Thoracic aorta (tissue), 2 donors: ENCODE measurements at regions not wholly inside any gene's neighbourhood (a gene's known extent, or its start where the extent isn't known, plus 50 kb on each side); places are given as distances from the start of the nearest gene placed in this dataset.

ENCODE experiments used
- ATAC-seq: fragments of 150-250 bp; one replicate; pipeline ENCODE4 v1.8.0; 2017; ENCODE audit warnings: low read depth; ENCODE audit not compliant: insufficient number of reproducible peaks, low FRiP score
- DNase-seq: peaks from one replicate; pipeline ENCODE4 v3.0.0-alpha.2; 2020; ENCODE audit warnings: low spot score
- H3K27ac ChIP-seq, 2 donors: fragments of 200-600 bp; sonication (generic); 1 replicate in 1 of 2; 2 replicates in 1 of 2; pipeline ENCODE4 v1.5.1; 2016; ENCODE audit warnings: mild to moderate bottlenecking in 2 of 2, moderate library complexity in 2 of 2
- H3K27me3 ChIP-seq: fragments of 200-600 bp; sonication (generic); replicated peaks from 2 replicates; pipeline ENCODE4 v1.6.0; 2016; ENCODE audit warnings: mild to moderate bottlenecking; ENCODE audit not compliant: insufficient read depth
- H3K36me3 ChIP-seq: fragments of 200-600 bp; sonication (generic); one replicate; pipeline ENCODE4 v1.5.1; 2016
- H3K4me1 ChIP-seq, 2 donors: fragments of 200-600 bp; sonication (generic); 1 replicate in 1 of 2; 2 replicates in 1 of 2; pipeline versions ENCODE4 v1.5.1 to v1.6.0; 2016; ENCODE audit warnings: low read depth in 2 of 2, mild to moderate bottlenecking in 1 of 2; ENCODE audit not compliant: control insufficient read depth in 1 of 2
- H3K4me3 ChIP-seq: fragments of 200-600 bp; sonication (generic); 2 replicates; pipeline ENCODE4 v1.5.1; 2016; ENCODE audit warnings: mild to moderate bottlenecking
- H3K9me3 ChIP-seq: fragments of 200-600 bp; sonication (generic); 2 replicates; pipeline ENCODE4 v1.5.1; 2016
- TF ChIP-seq, protein P1 (sequence below): fragments of 200-600 bp; sonication (generic); IDR thresholded peaks from one replicate; pipeline ENCODE4 v1.5.1; 2019; ENCODE audit warnings: antibody characterized with exemption

DNA sequence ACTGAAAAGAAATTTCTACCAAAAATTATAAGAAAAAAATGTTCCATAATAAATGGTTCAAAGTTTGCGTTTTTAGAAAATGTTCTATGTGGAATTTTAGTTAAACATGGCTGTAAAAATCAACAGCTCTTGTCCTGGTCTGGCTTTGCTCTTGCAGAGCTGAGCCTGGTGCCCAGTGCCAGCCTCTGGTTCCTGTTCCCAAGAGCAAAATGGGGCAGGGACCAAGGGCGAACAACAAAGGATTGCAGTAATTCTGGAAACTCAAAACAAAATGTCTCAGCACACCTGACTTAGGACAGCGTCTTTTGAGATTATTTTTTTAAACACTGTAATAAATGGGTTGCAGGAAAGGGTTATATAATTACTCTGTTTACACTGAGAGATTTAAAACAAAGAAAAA, 174.7 kb downstream of the ANAPC1 start:
- no peak overlapping the region for H3K4me3 ChIP-seq
- H3K9me3 ChIP-seq, result no peaks in the 10 kb centered on the region
- DNase-seq, result no peak
- no peak for ATAC-seq
- no peak overlapping the region for H3K27ac ChIP-seq
- no peaks in the 10 kb centered on the region for H3K36me3 ChIP-seq
- peaks cover 0 to 12% of the 10 kb centered on the region in 2 donors for H3K4me1 ChIP-seq
- TF ChIP-seq, protein P1, sequence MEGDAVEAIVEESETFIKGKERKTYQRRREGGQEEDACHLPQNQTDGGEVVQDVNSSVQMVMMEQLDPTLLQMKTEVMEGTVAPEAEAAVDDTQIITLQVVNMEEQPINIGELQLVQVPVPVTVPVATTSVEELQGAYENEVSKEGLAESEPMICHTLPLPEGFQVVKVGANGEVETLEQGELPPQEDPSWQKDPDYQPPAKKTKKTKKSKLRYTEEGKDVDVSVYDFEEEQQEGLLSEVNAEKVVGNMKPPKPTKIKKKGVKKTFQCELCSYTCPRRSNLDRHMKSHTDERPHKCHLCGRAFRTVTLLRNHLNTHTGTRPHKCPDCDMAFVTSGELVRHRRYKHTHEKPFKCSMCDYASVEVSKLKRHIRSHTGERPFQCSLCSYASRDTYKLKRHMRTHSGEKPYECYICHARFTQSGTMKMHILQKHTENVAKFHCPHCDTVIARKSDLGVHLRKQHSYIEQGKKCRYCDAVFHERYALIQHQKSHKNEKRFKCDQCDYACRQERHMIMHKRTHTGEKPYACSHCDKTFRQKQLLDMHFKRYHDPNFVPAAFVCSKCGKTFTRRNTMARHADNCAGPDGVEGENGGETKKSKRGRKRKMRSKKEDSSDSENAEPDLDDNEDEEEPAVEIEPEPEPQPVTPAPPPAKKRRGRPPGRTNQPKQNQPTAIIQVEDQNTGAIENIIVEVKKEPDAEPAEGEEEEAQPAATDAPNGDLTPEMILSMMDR, result no peak
- H3K27me3 ChIP-seq, result no peaks in the 10 kb centered on the region

DNA sequence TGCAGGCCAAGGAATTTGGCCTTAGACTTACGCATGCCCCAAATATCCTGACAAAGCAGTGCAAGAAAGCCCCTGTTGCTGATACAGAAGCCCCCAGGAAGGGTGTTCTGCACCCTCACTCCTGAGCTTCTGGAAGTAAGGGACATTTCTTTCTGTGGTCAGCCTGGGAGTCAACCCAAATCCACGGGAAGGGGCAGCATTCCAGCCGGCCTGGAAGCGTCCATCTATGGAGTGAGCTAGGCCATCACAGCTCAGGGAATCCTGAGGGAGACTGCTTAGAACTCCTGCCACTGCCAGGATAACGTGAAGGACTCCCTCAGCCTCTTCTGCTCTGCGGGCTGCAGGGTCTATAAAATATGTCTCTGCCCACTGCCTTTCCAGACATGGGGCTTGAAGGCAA, 173.9 kb downstream of the ANAPC1 start:
- no peaks in the 10 kb centered on the region for H3K27me3 ChIP-seq
- peaks cover 0 to 12% of the 10 kb centered on the region in 2 donors for H3K4me1 ChIP-seq
- ATAC-seq, result no peak
- no peaks in the 10 kb centered on the region for H3K36me3 ChIP-seq
- H3K4me3 ChIP-seq, result no peak overlapping the region
- no peaks in the 10 kb centered on the region for H3K9me3 ChIP-seq
- TF ChIP-seq, protein P1, result no peak
- H3K27ac ChIP-seq, result no peak overlapping the region
- no peak for DNase-seq

DNA sequence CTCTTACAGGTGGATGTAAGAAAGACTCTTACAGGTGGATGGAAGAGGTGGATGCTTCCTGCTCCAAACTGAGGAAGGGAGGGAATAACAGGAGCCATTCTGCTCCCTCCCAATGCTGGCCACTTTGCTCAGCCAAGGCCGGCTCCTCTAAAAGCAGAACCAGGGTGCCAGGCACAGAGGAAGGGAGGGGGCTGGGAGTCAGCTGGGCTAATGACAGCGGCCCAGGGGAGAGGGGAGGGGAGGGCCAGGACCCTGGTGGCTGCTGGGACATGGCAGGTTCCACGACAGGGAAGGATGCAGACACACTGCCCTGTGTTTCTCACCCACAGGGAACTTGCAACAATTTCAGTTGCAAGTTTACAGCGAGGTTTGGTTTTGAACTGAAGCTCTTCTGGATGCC, 173.4 kb downstream of the ANAPC1 start:
- TF ChIP-seq, protein P1, result no peak
- DNase-seq (no peak), ATAC-seq (no peak)
- Histone ChIP-seq H3K27ac (no peak overlapping the region), H3K36me3 (no peaks in the 10 kb centered on the region), H3K27me3 (no peaks in the 10 kb centered on the region), H3K9me3 (no peaks in the 10 kb centered on the region), H3K4me1 (peaks cover 0 to 12% of the 10 kb centered on the region in 2 donors), H3K4me3 (no peak overlapping the region)

DNA sequence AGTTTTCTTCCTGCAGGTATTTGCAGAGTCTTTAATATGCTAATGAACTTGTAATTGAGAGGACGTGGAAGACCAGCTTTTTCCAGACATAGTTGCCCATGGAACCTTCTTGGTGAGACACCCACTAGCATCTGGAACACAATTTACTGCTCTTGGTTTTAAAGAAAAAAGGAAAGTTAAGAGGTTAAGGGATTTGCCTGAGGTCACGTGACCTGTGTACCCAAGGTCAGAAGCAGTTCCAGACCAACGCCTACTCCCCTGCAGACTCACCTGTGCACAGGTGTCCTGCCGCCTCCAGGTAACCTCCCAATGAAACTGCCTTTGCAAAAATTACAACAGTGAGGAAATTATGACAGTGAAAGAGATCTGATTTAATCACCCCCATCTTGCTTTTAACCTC, 172.7 kb downstream of the ANAPC1 start:
- TF ChIP-seq, protein P1, result no peak
- H3K27ac ChIP-seq, result no peak overlapping the region
- peaks cover 0 to 12% of the 10 kb centered on the region in 2 donors for H3K4me1 ChIP-seq
- no peak overlapping the region for H3K4me3 ChIP-seq
- no peak for DNase-seq
- no peak for ATAC-seq
- H3K36me3 ChIP-seq, result no peaks in the 10 kb centered on the region
- H3K9me3 ChIP-seq, result no peaks in the 10 kb centered on the region
- no peaks in the 10 kb centered on the region for H3K27me3 ChIP-seq

DNA sequence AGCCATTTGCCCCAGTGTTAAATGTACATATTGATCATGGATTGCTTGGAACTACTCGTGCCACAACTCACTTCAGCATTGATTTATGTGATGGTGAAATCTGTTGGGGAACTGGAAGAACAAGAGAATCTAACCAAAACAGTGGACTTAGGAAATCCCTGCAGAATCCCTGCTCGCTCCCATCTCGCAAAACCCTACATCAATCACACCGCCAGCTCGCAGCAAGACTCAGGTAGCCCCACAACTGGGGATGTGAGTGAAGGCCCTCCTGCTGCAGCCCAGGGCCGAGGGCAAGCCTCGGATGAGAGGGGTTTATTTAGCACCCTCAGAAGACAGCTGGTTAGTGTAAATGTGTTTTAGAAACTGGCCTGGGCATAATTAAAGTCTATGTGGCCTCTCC, 171.6 kb downstream of the ANAPC1 start:
- DNase-seq, result no peak
- Histone ChIP-seq H3K9me3 (no peaks in the 10 kb centered on the region), H3K4me1 (peaks cover 0 to 12% of the 10 kb centered on the region in 2 donors), H3K27ac (no peak overlapping the region), H3K27me3 (no peaks in the 10 kb centered on the region), H3K36me3 (no peaks in the 10 kb centered on the region), H3K4me3 (no peak overlapping the region)
- TF ChIP-seq, protein P1, result no peak
- ATAC-seq, result no peak
